Stimulated activated CD8-positive, alpha-beta memory T cell treated with anti-CD3 and anti-CD28 coated beads, Interleukin-4, amount 100 ng/mL, for 1 hour (primary cell): ENCODE measurements at regions not wholly inside any gene's neighbourhood (a gene's known extent, or its start where the extent isn't known, plus 50 kb on each side); places are given as distances from the start of the nearest gene placed in this dataset.

Experiments
- DNase-seq, 2 donors: peaks; one replicate each; pipeline ENCODE4 v3.0.0-alpha.2; 2020; ENCODE audit warnings: low read depth in 2 of 2, low spot score in 1 of 2

DNA sequence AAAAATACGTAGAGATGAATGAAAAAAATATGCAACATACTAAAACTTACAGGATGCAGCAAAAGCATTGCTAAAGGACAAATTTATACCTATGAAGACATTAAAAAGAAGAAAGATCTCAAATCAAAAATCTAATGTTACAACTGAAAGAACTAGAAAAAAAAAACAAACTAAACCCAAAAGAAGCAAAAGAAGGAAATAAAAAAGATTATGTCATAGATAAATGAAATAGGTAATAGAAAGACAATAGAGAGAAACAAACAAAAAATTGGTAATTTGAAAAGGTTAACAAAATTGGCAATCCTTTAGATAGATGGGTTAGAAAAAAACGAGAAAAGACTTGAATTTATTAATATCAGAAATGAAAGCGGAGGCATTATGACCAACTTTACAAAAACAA lies 1000.2 kb downstream of the TLE4 start:
- DNase-seq = no peak

DNA sequence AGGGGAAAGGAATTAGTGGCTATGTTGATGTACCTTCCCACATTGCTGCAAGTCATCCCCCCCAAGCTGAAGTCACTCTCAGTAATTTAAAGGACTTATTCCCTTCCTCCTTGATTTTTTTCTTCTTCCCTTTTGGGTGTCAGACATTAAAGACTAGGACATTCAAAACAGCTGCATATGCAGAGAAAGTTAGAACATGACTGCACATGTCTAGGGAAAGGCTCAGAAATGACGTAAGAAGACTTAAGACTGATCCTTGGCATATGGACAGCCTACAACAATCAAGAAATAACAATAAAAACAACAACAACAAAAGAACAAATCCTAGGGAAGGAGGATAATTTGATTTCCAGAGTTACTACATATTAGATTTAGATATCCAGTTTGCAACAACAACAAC lies 997.5 kb downstream of the TLE4 start:
- no peak for DNase-seq

DNA sequence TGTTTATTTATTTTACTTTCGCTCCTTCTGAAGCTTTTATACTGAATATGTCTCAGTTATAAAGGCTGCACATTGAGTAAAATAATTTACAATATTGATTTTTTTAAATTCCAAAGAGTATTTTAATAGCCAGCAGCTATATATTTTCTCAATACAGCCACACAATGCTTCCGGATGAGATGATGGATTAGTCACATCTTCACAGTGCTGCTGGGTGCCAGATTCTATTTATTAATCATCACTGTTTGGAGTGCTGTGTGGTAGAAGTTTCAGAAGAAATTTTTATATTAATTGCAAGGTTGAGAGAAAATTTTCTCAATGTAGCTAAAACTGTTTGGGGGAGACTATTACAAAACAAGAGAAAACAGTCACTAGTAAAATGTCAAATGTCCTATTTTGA lies 989.8 kb downstream of the TLE4 start:
- no peak for DNase-seq

DNA sequence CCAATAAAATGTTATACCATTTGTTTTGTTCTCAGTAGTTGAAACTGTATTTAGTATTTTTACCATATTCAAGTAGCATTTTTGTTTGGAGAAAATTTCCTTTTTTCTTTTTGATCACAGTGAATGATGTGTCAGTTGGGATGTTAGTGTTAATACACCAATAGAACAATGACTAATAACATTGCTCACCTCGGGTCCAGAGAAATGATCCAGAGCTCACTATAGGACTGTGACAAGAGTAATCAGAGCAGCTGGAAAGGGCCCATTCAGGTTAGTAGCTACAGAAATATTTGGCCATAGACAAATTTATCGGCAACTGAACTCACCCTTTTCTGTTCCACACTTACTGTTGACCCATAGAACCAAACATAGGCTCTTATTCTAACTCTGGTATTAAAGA lies 989.2 kb downstream of the TLE4 start:
- DNase-seq = no peak

DNA sequence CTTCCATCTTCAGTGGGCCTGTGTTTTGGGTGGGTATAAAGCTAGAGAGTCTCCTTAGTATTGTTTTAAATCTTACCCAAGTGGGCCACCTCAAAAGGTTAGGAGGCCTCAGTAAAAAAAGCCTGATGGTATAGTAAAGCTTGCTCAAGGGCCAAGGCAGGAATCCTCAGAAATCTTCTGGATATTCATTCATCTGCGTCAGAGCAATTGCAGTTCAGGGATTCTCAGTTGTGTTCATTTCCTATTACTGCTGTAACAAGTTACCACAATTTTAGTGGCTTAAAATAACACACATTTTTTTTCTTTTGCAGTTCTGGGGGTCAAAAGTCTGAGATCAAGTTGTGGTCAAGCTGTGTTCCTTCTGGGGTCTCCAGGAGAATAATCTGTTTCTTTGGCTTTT lies 985.5 kb downstream of the TLE4 start:
- no peak for DNase-seq

DNA sequence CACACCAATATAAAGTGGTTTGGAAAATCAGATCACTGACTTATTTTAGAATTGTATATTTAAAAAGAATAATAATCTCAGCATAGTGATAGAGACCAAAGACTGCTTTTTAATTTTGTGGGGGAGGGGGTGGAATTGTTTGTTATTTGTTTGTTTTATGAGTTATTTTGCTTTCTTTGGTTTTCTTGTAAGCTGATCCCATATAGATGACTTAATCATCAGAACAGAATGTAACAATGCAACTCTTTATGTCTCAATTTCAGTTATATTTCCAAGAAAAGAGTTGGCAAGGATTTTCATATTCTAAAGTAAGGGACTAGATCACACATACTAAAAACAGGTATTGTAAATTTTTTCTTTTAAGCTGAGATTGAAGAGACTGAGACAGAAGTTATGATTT lies 984.9 kb downstream of the TLE4 start:
- DNase-seq = no peak

DNA sequence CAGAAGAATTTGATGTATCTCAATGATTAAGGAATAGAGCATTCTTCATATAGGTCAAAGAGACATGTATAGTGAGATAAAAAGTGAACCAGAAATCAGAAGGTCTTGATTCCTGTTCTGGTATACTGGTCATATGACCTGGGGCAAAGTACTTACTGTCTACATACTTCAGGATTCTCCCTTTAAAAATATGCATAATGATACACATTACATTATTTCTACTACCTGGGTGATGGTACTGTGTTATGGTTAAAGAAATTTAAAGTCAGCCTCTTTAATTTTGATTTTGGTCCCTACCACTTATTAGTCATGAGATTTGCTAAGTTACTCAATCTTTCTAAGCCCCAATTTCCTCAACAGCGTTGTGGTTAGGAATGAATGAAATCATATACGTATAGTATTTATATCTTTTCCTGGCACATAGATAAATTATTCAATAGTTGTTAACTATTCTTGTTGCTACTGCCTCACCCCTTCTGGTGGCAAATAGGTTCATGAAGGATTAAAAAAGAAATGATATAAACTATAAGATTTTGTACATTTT lies 984.1 kb downstream of the TLE4 start:
- no peak for DNase-seq

DNA sequence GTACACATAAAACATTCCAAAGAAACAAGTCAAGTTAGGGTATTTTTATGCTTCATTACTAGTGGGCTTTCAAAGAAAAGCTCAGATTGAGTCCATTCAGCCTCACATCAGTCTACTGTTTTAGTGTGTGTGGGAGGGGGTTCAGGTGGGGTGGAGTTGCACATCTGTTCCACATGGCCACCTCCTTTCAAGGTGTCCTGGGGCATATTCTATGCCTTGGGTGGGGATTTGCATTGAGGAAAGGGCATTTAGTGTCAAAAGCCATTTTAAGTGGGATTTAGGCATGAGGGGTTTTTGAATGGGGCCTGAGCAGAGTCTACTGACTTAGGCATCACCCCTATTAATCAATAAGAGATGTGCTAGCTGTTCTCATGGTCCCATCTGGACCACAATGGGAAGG lies 983.1 kb downstream of the TLE4 start:
- DNase-seq = no peak

DNA sequence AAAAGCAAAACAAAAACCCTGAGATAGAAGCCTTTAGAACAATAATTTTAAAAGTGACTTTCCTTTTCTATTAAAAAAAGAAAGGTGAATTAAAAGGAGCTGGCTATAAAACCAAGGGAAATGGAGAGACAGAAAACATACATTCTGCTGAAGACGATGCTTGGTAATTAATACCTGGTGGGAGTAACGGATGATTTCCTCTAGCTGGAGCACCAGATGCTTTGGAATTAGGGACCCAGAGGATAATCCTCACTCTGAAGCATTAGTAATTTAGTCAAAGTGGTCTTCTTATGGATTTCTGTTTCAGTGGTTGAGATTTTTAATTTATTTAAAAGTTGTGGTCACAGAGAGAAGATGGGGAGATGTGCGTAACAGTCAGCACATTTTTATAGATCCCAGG lies 982.5 kb downstream of the TLE4 start:
- no peak for DNase-seq

DNA sequence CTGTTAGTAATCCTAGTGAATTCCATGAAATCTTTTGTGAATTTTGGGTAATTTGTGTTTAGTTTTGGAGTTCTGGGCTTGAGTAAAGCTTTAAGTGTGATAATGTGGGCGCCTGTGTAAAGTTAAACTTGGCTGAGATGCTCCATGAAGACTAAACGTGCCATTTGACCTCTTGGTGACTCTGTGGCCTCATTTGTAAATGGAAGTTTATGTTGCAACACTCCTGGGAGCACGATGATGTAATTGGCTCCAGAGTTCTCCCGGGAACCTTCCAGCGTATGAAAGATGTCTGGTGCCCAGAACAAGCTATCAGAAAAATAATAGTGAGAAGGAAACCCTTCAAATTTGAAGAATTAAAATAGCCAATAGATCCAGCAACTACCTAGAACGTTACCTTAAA lies 981.2 kb downstream of the TLE4 start:
- no peak for DNase-seq

DNA sequence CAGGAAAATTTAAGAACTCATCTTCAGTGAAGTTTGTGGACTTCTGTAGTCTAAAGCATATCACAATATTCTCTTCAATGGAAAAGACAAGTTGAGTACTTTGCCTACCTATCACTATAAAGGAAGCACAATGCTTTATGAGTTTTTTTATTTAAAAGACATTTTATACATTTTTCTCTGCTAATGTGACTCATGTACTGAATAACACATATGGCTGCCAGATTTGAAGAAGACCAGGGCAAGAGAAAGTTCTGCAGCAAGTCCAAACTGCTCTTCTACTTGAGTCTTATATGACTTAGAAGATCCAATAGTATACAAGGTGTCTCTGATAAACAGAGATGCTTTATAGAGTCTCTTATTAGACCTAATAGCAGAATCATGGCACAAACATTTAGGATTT lies 978.4 kb downstream of the TLE4 start:
- no peak for DNase-seq

DNA sequence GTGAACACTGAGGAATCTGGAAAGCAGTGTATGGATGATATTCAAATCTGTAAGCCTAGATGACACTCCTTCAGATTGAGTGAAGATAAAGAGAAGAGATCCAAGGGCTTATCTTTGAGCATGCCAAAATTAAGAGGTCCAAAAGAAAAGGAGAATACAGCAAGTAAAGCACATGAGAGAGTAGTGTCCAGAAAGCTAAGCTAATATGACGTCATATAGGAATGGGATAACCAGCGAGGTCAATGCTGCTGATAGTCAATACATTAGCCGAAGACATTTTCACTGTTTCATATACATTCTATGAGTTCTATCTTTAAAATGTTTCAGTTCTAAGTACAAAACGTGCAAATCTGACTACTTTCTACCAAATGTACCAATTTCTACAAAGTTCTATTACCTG lies 975.8 kb downstream of the TLE4 start:
- DNase-seq = no peak

DNA sequence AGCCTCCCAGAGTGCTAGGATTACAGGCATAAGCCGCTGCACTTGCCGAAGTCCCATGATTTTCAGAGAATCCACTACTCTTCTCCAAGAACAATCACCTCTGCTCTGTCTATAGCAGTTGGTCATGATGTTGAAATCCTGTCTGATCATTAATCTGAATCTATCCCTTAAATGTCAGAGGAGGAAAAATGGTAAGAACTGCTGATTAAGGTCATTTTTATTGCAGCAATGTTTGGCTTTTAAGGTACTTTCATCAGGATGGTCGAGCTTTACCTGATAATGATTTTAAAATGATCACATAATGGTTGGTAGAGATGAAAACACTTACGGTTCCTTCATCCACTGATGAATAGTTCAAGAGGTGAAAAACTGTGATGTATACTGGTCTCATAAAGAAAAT lies 968.6 kb downstream of the TLE4 start:
- no peak for DNase-seq

DNA sequence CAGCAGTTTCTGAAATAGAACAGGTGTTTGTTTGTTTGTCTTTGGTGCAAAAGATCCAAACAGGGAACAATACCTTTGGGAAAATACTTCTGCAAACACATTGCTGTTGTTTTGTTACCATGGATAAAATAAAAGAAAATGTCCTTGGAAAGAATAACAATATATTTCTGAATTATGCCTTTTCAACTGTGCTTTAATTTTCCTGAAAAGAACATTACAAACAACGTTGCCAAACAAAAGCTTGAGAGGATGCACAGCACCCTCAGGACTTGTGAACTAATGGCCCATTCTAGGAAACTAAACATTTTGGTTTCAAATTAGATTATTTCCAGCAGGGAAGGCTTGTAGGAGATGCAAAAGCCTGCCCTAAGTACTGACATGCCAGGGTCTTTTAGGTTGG lies 967.2 kb downstream of the TLE4 start:
- no peak for DNase-seq

DNA sequence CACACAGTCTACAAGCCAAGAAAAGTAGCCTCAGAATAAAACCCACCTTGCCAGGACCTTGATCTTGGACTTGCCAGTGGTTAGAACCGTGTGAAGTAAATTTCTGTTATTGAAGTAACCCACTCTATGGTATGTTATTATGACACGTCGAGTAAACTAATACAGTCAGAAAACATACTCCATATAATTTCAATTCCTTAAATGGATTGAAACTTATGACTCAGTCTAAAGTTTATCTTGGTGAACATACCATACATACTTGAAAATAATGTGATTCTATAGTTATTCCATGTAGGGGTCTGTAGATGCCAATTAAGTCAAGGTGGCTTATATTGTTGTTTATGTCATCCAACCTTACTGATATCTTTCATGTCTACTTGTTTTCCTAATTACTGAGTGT lies 950.7 kb downstream of the TLE4 start:
- DNase-seq = no peak

DNA sequence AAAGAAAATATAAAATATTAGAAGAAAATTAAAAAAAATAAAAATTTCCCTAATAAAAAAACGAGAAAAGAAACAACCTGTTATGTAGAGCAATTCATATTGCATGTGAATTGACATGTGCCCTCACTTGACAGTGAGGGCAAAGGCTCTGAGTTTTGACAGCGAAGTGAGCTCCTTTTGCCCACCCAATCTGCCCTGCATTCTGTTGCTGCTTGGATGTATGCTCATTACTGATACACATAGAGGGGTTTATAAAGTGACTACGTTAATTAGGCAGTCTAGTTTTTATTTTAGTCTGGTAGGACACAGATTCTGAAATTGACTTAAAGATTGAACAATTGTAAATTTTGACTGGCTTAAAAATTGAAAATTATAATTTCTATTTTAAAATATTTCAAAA lies 949.4 kb downstream of the TLE4 start:
- no peak for DNase-seq

DNA sequence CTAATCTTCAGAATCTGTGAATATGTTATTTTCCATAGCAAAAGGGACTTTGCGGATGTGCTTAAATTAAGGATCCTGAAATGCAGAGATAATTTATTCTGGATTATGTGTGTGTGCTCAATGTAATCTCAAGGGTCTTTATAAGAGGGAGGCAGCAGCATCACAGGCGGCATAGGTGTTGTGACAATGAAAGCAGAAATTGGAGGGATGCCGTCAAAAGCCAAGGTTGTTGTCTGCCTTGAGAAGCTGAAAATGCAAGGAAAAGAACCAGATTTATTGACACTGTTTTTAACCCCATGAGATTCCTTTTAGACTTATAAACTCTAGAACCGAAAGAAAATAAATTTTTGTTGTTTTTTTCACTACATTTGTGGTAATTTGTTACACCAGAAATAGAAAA lies 948.5 kb downstream of the TLE4 start:
- no peak for DNase-seq

DNA sequence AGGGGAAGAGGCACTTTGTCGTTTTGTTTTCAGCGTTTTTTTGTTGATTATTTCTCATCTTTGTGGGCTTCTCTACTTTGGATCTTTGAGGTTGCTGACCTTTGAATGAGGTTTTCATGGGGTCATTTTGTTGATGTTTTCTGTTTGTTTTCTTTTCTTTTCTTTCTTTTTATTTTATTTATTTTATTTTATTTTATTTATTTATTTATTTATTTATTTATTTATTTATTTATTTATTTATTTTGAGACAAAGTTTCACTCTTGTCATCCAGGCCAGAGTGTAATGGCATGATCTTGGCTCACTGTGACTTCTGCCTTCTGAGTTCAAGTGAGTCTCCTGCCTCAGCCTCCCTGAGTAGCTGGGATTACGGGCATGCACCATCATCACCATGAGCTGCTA lies 946.7 kb downstream of the TLE4 start:
- DNase-seq = no peak

DNA sequence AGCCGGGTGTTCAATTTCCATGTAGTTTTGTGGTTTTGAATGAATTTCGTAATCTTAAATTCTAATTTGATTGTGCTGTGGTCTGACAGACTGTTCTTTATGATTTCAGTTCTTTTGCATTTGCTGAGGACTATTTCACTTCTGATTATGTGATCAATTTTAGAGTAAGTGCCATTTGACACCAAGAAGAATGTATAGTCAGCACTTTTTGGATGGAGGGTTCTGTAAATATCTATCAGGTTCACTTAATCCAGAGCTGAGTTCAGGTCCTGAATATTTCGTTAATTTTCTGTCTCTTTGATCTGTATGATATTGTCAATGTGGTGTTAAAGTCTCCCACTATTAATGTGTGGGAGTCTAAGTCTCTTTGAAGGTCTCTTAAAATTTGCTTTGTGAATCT lies 944.9 kb downstream of the TLE4 start:
- no peak for DNase-seq

DNA sequence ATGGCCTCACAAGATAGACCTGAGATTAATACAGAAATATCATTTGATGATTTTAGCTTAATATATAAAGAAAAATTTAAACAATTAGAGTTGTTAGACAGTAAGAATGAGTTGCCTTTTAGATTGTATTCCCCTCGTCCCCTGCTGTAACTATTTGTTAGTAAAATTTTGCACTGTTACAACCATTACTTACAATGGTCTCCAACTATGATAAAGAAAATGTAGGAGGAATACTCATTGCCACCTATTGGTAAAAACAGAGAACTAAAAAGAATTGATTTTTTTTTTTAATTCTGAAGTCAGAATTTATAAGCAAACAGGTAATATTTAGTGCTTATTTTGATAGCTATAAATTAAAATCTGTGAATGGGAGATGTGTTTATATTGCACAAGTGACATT lies 937.6 kb downstream of the TLE4 start:
- no peak for DNase-seq

DNA sequence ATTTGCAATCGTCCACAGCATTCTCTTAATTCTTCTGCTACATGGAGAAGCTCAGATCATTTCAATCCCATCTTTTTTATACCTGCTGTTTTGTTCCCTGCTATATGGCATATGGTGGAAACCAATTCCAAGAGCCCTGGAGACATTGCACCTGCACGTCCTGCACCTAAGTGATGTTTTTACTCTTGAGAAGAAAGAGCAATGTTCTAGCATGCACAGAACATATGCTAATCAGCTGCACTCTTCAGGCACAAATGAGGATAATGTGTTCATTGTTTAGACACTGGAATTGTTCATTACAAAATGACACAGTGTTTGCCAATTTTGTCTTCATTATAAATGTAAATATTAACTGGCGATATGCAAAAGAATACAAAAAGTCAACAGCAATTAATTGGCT lies 935.8 kb downstream of the TLE4 start:
- no peak for DNase-seq

DNA sequence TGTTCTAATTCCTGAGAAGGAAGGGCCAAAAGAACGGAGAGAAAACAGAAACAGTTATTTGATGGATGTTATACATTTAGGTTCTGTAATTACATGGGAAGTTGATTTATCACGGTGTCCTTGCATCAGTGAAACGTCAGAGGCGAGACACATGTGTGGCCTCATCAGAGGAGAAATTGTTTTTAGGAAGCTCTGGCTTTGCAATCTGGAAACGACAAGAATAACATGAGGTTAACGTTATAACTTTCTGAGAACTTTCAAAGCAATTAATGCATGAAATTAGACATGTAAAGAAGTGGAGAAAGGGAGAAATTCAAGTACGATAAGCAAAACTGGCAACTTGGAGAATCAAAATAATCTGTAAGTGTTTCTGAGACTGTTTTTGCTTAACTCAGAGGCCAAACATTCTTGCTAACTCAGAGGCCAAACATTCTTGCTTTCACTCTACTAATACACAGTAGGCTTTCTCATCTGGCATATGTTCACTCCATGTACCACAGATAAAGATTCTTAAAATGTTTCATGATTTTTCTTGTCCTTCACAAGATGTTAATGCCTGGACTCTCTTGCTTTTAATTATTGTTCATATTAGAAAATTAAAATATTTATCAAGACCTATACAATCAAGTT lies 933.0 kb downstream of the TLE4 start:
- DNase-seq = no peak

DNA sequence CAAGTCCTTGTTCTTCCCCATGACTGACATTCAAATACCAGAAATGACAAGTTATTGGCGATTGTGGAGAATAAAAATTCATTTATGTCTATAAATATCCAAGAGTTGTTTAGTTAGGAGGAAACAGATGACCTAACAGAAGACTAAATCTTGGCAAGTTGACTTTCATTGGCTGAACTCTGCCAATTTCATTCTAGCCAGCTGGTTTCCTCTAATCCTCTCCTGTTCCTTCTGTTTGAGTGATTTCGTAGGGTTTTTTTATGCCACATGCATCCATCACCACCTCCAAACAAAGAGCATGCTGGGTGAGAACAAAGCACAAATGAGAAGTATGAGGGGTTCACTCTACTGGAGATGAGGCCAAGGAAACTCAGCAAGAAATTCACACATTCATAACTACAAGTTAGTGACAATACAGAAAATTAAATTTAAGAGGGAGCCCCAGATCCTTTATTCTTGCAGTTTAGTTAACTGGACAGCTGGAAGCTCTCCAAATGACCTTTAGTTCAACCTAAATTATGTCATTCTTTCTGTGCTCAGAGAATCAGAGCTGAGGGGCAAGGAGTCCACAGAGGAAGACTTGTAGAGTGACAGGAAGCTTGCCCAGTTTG lies 932.0 kb downstream of the TLE4 start:
- no peak for DNase-seq
